Head of caudate nucleus (tissue), 42 donors: ENCODE measurements at regions not wholly inside any gene's neighbourhood (a gene's known extent, or its start where the extent isn't known, plus 50 kb on each side); places are given as distances from the start of the nearest gene placed in this dataset.

ENCODE experiments used
- DNase-seq, 42 donors: peaks; one replicate each; pipeline versions ENCODE4 v3.0.0 to v3.0.0-alpha.2; 2020 to 2021; ENCODE audit warnings: mixed read lengths in 7 of 42
- intact Hi-C: fragments of 100-400 bp; cut with DNase I; formaldehyde crosslinking; loops from one replicate; pipeline ENCODE4 v1.15.0; 2022

- DNase-seq, result no peak
- intact Hi-C loops, result no loop called here
Observed at GRCh38 chr1:36540056-36540455, 57.3 kb upstream of the CSF3R start.

DNA sequence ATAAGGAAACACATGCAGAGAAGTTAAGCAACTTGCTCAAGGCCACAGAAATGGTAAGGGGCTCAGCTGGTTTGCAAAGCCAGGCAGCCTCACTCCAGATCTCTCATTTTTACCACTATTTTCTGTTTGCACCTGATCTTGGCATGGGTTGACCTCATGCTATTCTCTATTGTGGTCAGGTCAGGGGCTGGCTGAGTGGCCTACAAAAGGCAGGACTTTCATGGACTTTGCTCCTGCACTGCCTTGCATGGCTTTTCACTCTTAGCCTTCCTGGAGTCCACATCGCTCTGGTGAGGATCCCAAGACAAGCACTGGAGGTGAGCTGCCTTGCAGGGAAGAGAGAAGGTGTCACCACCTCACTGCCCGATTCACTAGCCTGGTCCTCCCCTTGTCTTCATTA, 56.8 kb upstream of the CSF3R start:
- no peak for DNase-seq
- intact Hi-C loops, result no loop called here

DNA sequence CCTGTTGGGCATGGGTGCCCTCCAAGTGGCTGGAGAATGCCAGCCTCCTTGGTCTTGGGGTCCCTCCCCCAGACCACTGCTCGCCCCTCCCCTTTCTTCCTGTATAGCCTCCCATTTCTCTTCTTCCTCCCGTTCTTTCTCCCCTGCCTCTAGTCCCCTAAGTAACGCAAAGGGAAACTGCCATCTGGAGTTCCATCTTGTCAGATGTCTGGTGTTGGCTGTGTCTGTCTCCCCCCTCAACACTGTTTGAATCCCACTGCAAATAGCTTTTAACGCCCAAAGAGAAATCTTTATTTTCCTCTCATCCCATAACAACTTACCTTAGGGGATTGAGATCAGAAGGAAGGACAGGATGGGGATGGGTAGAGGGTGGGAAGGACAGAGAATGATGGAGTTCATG, 55.3 kb upstream of the CSF3R start:
- intact Hi-C loops, result no loop called here
- peak in 1 of 42 donors; percentile 15 for DNase-seq

GRCh38 chr1:36537190-36537768, 54.6 kb upstream of the CSF3R start:
- intact Hi-C loops, result no loop called here
- no peak for DNase-seq

DNA sequence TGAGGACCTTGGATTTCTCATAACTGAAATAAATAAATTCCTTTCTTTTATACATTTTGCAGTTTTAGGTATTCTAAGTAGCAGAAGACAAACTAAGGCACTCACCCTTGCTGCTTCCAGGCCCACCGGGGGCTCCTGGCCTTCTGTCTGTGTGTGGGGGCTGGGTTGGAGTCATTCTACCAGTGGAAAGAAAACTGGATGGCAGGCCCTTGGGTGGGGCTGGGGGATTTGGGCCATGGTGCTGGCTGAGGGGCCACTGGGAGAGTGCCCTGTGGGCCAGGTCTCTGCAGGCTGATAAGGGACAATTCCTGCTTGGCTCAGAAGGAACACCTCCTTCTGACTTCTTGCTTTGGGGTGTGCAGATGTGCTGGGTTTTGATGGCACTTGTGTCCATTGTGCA, 54.0 kb upstream of the CSF3R start:
- intact Hi-C loops, result no loop called here
- DNase-seq, result peak in 1 of 42 donors; percentile 6

- DNase-seq, result peak in 3 of 42 donors; percentile 5 to 34 (median 25)
- intact Hi-C loops, result no loop called here
Observed at GRCh38 chr1:36534711-36535412, 52.1 kb upstream of the CSF3R start.

DNA sequence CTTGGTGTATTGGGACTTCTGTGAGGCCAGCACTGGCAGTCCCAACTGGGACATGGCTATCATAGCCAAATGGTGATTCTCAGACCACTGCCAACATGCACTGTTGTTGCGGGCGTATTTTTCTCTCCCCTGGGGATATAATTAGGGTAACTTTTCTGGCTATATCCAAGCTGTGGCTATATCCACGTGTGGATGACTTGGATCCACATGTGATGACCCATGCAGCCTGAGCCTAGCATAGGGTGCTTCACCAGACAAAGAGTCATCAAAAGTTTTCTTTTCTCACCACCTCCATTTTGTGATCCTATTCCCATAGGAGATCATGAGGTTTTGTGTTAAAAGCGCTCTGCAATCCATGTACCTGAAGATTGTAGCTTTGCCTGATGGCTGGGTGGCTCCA, 51.2 kb upstream of the CSF3R start:
- intact Hi-C loops, result no loop called here
- DNase-seq, result peak in 1 of 42 donors; percentile 2

- peak in 2 of 42 donors; percentile 0 to 10 for DNase-seq
- intact Hi-C loops, result no loop called here
Observed at GRCh38 chr1:36532810-36533401, 50.2 kb upstream of the CSF3R start.
